PC-9 (cell line): ENCODE measurements at regions not wholly inside any gene's neighbourhood (a gene's known extent, or its start where the extent isn't known, plus 50 kb on each side); places are given as distances from the start of the nearest gene placed in this dataset.
"Not testable (repeated sequence)": the region's sequence is repeated elsewhere in the genome, so short reads cannot be mapped to it uniquely, and the experiment has no call there.

ENCODE experiments used
- BruUV-seq: library from RNA; stranded (reverse); fragments of 400-500 nt; replicated peaks from 2 replicates; lab custom pipeline; 2021; lab: Mats Ljungman, UMichigan
- CTCF ChIA-PET: fragments of 300-600 bp; sonication (Branson Sonifier 250); formaldehyde crosslinking; loops from one replicate; lab custom pipeline; 2022; ENCODE audit warnings: antibody characterized with exemption; lab: Charles Lee
- POLR2A ChIA-PET: fragments of 300-600 bp; sonication (Branson Sonifier 250); formaldehyde crosslinking; loops from one replicate; lab custom pipeline; 2022; ENCODE audit warnings: antibody characterized with exemption; ENCODE audit not compliant: unreplicated experiment; lab: Charles Lee
- DNase-seq, 2 experiments: peaks; one replicate each; pipeline versions ENCODE4 v3.0.0 to v3.0.0-alpha.2; 2015 to 2022; ENCODE audit warnings: mixed read lengths in 1 of 2
- H2AFZ ChIP-seq: fragments of 200-600 bp; sonication (generic); 2 replicates; pipeline ENCODE4 v1.8.1; 2017; ENCODE audit warnings: antibody characterized with exemption
- H3F3A ChIP-seq: fragments of 200-600 bp; sonication (generic); 2 replicates; pipeline ENCODE4 v1.8.1; 2017; ENCODE audit warnings: antibody characterized with exemption, mild to moderate bottlenecking, low read depth; ENCODE audit not compliant: insufficient read depth
- H3K27ac ChIP-seq: fragments of 200-600 bp; sonication (generic); 2 replicates; pipeline ENCODE4 v1.6.1; 2016; ENCODE audit warnings: mixed run types
- H3K27me3 ChIP-seq: fragments of 200-600 bp; sonication (generic); 2 replicates; pipeline ENCODE4 v1.6.1; 2016; ENCODE audit warnings: low read depth, mixed run types; ENCODE audit not compliant: insufficient read depth
- H3K36me3 ChIP-seq: fragments of 200-600 bp; sonication (generic); 2 replicates; pipeline ENCODE4 v1.6.1; 2016; ENCODE audit warnings: low read depth, mixed run types
- H3K4me1 ChIP-seq: fragments of 200-600 bp; sonication (generic); replicated peaks from 2 replicates; pipeline ENCODE4 v1.6.1; 2016; ENCODE audit warnings: mixed run types; ENCODE audit not compliant: insufficient read depth
- H3K4me2 ChIP-seq: fragments of 200-600 bp; sonication (generic); 2 replicates; pipeline ENCODE4 v1.6.1; 2017; ENCODE audit warnings: mixed run types
- H3K4me3 ChIP-seq: fragments of 200-600 bp; sonication (generic); 2 replicates; pipeline ENCODE4 v1.6.1; 2016; ENCODE audit warnings: mixed run types
- H3K79me2 ChIP-seq: fragments of 200-600 bp; sonication (generic); 2 replicates; pipeline ENCODE4 v1.6.1; 2017; ENCODE audit warnings: low read depth, mixed run types
- H3K9me2 ChIP-seq: fragments of 200-600 bp; sonication (generic); 2 replicates; pipeline ENCODE4 v1.8.1; 2017; ENCODE audit warnings: mild to moderate bottlenecking; ENCODE audit not compliant: insufficient read depth
- H3K9me3 ChIP-seq: fragments of 200-600 bp; sonication (generic); 2 replicates; pipeline ENCODE4 v1.8.1; 2016; ENCODE audit warnings: low read depth; ENCODE audit not compliant: insufficient read depth
- H4K20me1 ChIP-seq: fragments of 200-600 bp; sonication (generic); 2 replicates; pipeline ENCODE4 v1.8.1; 2017; ENCODE audit not compliant: insufficient read depth
- EZH2 ChIP-seq: fragments of 200-600 bp; sonication (generic); IDR thresholded peaks from 2 replicates; pipeline ENCODE4 v1.8.0; 2017; ENCODE audit warnings: antibody characterized with exemption, low read depth
- intact Hi-C: fragments of 100-400 bp; cut with micrococcal nuclease; formaldehyde crosslinking; loops from one replicate; pipeline ENCODE4 v1.10.0; 2022; ENCODE audit not compliant: unreplicated experiment
- TF ChIP-seq, protein P1 (sequence below): fragments of 200-600 bp; sonication (generic); conservative IDR thresholded peaks from 2 replicates; pipeline ENCODE4 v1.6.1; 2017; ENCODE audit warnings: mixed run types, antibody characterized with exemption, mild to moderate bottlenecking, moderate library complexity

DNA sequence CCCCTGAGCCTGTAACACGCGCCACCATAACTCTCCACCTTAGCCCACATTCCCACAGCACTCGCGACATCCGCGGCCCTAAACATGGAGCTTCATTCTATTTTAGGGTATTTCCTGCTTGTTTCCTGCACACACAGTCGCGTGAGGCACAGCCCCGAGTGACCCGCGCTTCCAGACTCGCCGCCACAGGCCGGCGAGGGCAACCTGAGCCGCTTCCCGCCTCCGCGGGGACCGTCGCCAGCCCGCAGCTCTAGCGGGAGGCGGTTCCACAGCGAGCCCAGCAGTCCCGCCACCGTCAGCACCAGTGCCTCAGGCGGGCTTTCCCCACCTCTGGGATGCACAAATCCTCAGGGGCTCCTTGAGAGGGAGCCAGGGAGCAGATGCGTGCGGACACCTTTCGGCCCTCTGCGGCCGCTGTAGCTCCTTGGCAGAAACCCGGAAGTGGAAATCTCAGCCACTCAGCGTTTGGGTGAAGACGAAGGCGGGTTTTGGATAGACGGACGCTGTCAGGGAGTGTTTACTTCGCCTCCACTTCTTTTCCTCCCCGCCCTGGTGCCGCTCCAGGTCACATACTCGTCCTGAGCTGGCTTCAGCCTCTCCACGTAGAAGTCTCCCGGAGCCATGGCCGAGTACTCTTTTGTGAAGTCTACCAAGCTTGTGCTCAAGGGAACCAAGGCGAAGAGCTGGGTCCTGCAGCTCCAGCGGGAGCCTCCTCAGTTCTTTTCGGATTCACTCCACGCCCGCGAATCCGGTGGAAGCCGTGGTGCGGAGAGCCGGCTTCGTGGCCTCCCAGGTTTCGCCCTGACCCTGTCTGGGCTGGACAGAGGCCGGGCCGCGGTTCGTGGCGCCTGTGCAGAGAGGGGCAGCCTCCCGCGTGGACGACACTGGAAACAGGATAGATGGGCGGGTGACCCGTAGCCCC lies 2177.4 kb upstream of the DEFB115 start:
- peak overlapping the region; percentile 57 for H3K4me2 ChIP-seq
- H3K27me3 ChIP-seq: no peaks in the 10 kb centered on the region
- BruUV-seq: no TSS peak
- H2AFZ ChIP-seq: peak overlapping the region; percentile 87
- H3K27ac ChIP-seq: no peak overlapping the region
- H3K4me1 ChIP-seq: peaks cover 4% of the 10 kb centered on the region; the same call in 1 of the 2 replicates
- H3K79me2 ChIP-seq: peaks cover 3% of the 10 kb centered on the region; the same call in 1 of the 2 replicates
- intact Hi-C loops: no loop called here
- H4K20me1 ChIP-seq: no peaks in the 10 kb centered on the region
- no peaks in the 10 kb centered on the region for H3K9me2 ChIP-seq
- POLR2A ChIA-PET: no interaction called here
- CTCF ChIA-PET: no interaction called here
- no peaks in the 10 kb centered on the region for H3F3A ChIP-seq
- H3K4me3 ChIP-seq: peak overlapping the region; percentile 55; the same call in 1 of the 2 replicates
- no peaks in the 10 kb centered on the region for H3K36me3 ChIP-seq
- DNase-seq: peak; percentile 74 to 76
- no peak for TF ChIP-seq EZH2
- TF ChIP-seq, protein P1, sequence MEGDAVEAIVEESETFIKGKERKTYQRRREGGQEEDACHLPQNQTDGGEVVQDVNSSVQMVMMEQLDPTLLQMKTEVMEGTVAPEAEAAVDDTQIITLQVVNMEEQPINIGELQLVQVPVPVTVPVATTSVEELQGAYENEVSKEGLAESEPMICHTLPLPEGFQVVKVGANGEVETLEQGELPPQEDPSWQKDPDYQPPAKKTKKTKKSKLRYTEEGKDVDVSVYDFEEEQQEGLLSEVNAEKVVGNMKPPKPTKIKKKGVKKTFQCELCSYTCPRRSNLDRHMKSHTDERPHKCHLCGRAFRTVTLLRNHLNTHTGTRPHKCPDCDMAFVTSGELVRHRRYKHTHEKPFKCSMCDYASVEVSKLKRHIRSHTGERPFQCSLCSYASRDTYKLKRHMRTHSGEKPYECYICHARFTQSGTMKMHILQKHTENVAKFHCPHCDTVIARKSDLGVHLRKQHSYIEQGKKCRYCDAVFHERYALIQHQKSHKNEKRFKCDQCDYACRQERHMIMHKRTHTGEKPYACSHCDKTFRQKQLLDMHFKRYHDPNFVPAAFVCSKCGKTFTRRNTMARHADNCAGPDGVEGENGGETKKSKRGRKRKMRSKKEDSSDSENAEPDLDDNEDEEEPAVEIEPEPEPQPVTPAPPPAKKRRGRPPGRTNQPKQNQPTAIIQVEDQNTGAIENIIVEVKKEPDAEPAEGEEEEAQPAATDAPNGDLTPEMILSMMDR: no peak
- H3K9me3 ChIP-seq: no peaks in the 10 kb centered on the region

DNA sequence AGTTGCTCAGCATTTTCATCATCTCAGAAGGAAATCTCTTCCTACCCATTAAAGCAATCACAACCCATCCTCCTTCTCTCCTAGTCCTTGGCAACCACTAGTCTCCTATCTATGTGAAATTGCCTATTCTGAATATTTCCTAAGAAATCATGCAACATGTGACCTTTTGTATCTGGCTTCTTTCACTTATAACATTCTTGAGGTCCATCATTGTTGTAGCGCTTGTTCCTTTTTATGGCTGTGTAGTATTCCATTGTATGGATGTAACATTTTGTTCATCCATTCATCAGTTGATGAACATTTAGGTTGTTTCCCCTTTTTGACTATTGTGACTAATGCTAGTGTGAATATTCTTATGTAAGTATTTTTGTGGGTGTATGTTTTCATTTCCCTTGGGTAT lies 2175.8 kb upstream of the DEFB115 start:
- H3F3A ChIP-seq, H3K27me3 ChIP-seq, DNase-seq, H3K9me3 ChIP-seq, CTCF ChIA-PET, H2AFZ ChIP-seq, POLR2A ChIA-PET, BruUV-seq, H3K4me1 ChIP-seq, H4K20me1 ChIP-seq, H3K9me2 ChIP-seq, intact Hi-C loops, H3K27ac ChIP-seq, H3K36me3 ChIP-seq, H3K79me2 ChIP-seq: not testable (repeated sequence)
- Histone ChIP-seq H3K4me3 (peak overlapping the region; percentile 5; the same call in 1 of the 2 replicates), H3K4me2 (peak overlapping the region; percentile 46)

DNA sequence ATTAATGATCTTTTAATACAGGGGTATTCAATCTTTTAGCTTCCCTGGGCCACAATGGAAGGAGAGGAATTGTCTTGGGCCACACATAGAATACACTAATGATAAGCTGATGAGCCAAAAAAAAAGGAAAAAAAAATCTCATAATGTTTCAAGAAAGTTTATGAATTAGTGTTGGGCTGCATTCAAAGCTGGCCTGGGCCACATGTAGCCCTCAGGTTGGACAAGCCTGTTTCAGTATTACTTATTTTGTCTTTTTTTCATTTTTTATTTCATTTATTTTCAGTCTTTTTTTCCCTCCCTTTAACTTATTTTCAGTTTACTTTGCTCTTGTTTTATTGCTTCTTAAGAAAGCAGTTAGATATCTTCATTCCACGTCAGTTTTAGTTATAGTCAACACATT lies 2171.8 kb upstream of the DEFB115 start:
- Histone ChIP-seq H4K20me1 (no peaks in the 10 kb centered on the region), H3K27me3 (no peaks in the 10 kb centered on the region)
- POLR2A ChIA-PET: no interaction called here

DNA sequence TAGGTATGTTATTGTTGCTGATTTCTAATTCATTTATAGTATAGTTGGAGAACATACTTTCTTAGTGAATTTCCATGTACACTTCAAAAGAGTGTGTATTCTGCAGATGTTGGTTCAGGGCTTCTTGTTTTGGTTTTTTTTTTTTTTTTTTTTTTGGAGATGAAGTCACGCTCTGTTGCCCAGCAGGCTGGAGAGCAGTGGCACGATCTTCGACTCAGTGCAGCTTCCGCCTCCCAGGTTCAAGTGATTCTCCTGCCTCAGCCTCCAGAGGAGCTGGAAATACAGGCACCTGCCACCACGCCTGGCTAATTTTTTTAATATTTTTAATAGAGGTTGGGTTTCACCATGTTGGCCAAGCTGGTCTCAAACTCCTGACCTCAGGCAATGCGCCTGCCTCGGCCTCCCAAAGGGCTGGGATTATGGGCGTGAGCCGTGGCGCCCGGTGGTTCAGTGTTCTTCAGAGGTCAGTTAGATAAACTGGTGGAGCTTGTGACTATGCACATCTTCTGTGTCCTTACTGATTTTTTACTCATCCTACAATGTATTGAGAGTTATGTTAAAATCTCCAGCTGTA lies 2171.2 kb upstream of the DEFB115 start:
- intact Hi-C loops, DNase-seq, POLR2A ChIA-PET, H3F3A ChIP-seq, H3K27ac ChIP-seq, H3K9me2 ChIP-seq, H3K4me3 ChIP-seq, CTCF ChIA-PET, H3K36me3 ChIP-seq, H3K79me2 ChIP-seq, H2AFZ ChIP-seq, H4K20me1 ChIP-seq, H3K4me2 ChIP-seq, H3K4me1 ChIP-seq, H3K9me3 ChIP-seq, BruUV-seq, H3K27me3 ChIP-seq: not testable (repeated sequence)

More for the DNA sequence above, 2171.8 kb upstream of the DEFB115 start:
- H3K9me3 ChIP-seq: no peaks in the 10 kb centered on the region
- DNase-seq: no peak
- H2AFZ ChIP-seq: no peak overlapping the region
- no peak overlapping the region for H3K27ac ChIP-seq
- no peak for TF ChIP-seq EZH2
- TF ChIP-seq, protein P1: no peak
- no peak overlapping the region for H3K4me2 ChIP-seq
- no peak overlapping the region for H3K4me3 ChIP-seq
- intact Hi-C loops: no loop called here
- no peaks in the 10 kb centered on the region for H3K9me2 ChIP-seq
- H3F3A ChIP-seq: no peaks in the 10 kb centered on the region
- peaks cover 4% of the 10 kb centered on the region; the same call in 1 of the 2 replicates for H3K4me1 ChIP-seq
- no TSS peak for BruUV-seq
- CTCF ChIA-PET: no interaction called here
- no peaks in the 10 kb centered on the region for H3K36me3 ChIP-seq
- H3K79me2 ChIP-seq: peaks cover 3% of the 10 kb centered on the region; the same call in 1 of the 2 replicates
